Hepatocyte (in vitro differentiated cells): ENCODE measurements at regions not wholly inside any gene's neighbourhood (a gene's known extent, or its start where the extent isn't known, plus 50 kb on each side); places are given as distances from the start of the nearest gene placed in this dataset.
A peak's percentile ranks its signal among the peaks of the same experiment; 100 is the strongest.

Source experiments
- DNase-seq: peaks from one replicate; pipeline ENCODE4 v3.0.0-alpha.2; 2016; ENCODE audit warnings: low spot score
- H2AFZ ChIP-seq: fragments of 200-600 bp; sonication (generic); 2 replicates; pipeline ENCODE4 v1.6.0; 2016; ENCODE audit warnings: antibody characterized with exemption, mild to moderate bottlenecking
- H3K27ac ChIP-seq: fragments of 200-600 bp; sonication (generic); 2 replicates; pipeline ENCODE4 v1.5.1; 2016; ENCODE audit warnings: mild to moderate bottlenecking
- H3K27me3 ChIP-seq: fragments of 200-600 bp; sonication (generic); 2 replicates; pipeline ENCODE4 v1.6.1; 2016
- H3K36me3 ChIP-seq: fragments of 200-600 bp; sonication (generic); replicated peaks from 2 replicates; pipeline ENCODE4 v1.5.1; 2016; ENCODE audit warnings: low read depth; ENCODE audit not compliant: insufficient read depth
- H3K4me1 ChIP-seq: fragments of 200-600 bp; sonication (generic); 2 replicates; pipeline ENCODE4 v1.5.1; 2016; ENCODE audit warnings: mild to moderate bottlenecking, moderate library complexity; ENCODE audit not compliant: insufficient read depth
- H3K4me2 ChIP-seq: fragments of 200-600 bp; sonication (generic); 2 replicates; pipeline ENCODE4 v1.6.0; 2016
- H3K4me3 ChIP-seq: fragments of 200-600 bp; sonication (generic); 2 replicates; pipeline ENCODE4 v1.5.1; 2016; ENCODE audit warnings: mild to moderate bottlenecking
- H3K79me2 ChIP-seq: fragments of 200-600 bp; sonication (generic); 2 replicates; pipeline ENCODE4 v1.6.0; 2017; ENCODE audit warnings: mild to moderate bottlenecking
- H3K9me2 ChIP-seq: fragments of 200-600 bp; sonication (generic); replicated peaks from 2 replicates; pipeline ENCODE4 v1.6.0; 2017; ENCODE audit warnings: mild to moderate bottlenecking; ENCODE audit not compliant: insufficient read depth
- H3K9me3 ChIP-seq: fragments of 200-600 bp; sonication (generic); 2 replicates; pipeline ENCODE4 v1.5.1; 2016; ENCODE audit warnings: low read depth, mild to moderate bottlenecking
- H4K20me1 ChIP-seq: fragments of 200-600 bp; sonication (generic); 2 replicates; pipeline ENCODE4 v1.6.0; 2016; ENCODE audit warnings: mild to moderate bottlenecking; ENCODE audit not compliant: insufficient read depth, poor library complexity, severe bottlenecking
- CTCF ChIP-seq: fragments of 200-600 bp; sonication (generic); IDR thresholded peaks from 2 replicates; pipeline ENCODE4 v1.5.1; 2016; ENCODE audit warnings: antibody characterized with exemption, mild to moderate bottlenecking; ENCODE audit not compliant: poor library complexity
- EZH2 ChIP-seq: fragments of 200-600 bp; sonication (generic); IDR thresholded peaks from 2 replicates; pipeline ENCODE4 v1.6.1; 2016; ENCODE audit warnings: antibody characterized with exemption, mild to moderate bottlenecking, borderline replicate concordance
- EZH2phosphoT487 ChIP-seq: fragments of 200-600 bp; sonication (generic); IDR thresholded peaks from one replicate; pipeline ENCODE4 v1.6.1; 2018; ENCODE audit warnings: antibody characterized with exemption, mild to moderate bottlenecking, low read depth, moderate library complexity; ENCODE audit not compliant: unreplicated experiment, severe bottlenecking
- WGBS: methylation state at CpG from one replicate; pipeline ENCODE4 v1.1.6; 2016; ENCODE audit warnings: low lambda C conversion rate; ENCODE audit errors: missing lambda C conversion rate; 5-methylcytosine and 5-hydroxymethylcytosine counted together

- Histone ChIP-seq H3K27ac (no peak overlapping the region), H4K20me1 (no peaks in the 10 kb centered on the region), H3K79me2 (no peaks in the 10 kb centered on the region), H3K4me3 (no peak overlapping the region), H2AFZ (no peak overlapping the region), H3K27me3 (no peaks in the 10 kb centered on the region), H3K9me2 (no peaks in the 10 kb centered on the region), H3K4me2 (no peak overlapping the region), H3K36me3 (no peaks in the 10 kb centered on the region), H3K9me3 (no peaks in the 10 kb centered on the region), H3K4me1 (no peaks in the 10 kb centered on the region)
- no peak for DNase-seq
- TF ChIP-seq CTCF (no peak), EZH2 (no peak), EZH2phosphoT487 (no peak)
- 95% methylated on average over 21 of the region's 21 CpGs for WGBS
Measured at GRCh38 chr22:48957311-48957986, 870.2 kb downstream of the BRD1 start.

- H3K27me3 ChIP-seq = no peaks in the 10 kb centered on the region
Measured at GRCh38 chr22:48955351-48956311, 872.0 kb downstream of the BRD1 start.

GRCh38 chr22:48954781-48955311, 872.8 kb downstream of the BRD1 start:
- H4K20me1 ChIP-seq = no peaks in the 10 kb centered on the region
- H2AFZ ChIP-seq = no peak overlapping the region
- no peaks in the 10 kb centered on the region for H3K9me2 ChIP-seq
- no peaks in the 10 kb centered on the region for H3K4me1 ChIP-seq
- H3K79me2 ChIP-seq = no peaks in the 10 kb centered on the region
- no peaks in the 10 kb centered on the region for H3K27me3 ChIP-seq
- TF ChIP-seq EZH2 = no peak
- TF ChIP-seq CTCF = no peak
- no peak for TF ChIP-seq EZH2phosphoT487
- H3K27ac ChIP-seq = no peak overlapping the region
- H3K9me3 ChIP-seq = no peaks in the 10 kb centered on the region
- 79% methylated on average over 16 of the region's 16 CpGs for WGBS
- no peaks in the 10 kb centered on the region for H3K36me3 ChIP-seq
- DNase-seq = peak; percentile 39
- no peak overlapping the region for H3K4me2 ChIP-seq
- no peak overlapping the region for H3K4me3 ChIP-seq

More at GRCh38 chr22:48955351-48956311, 872.0 kb downstream of the BRD1 start:
- no peak overlapping the region for H3K4me2 ChIP-seq
- no peak overlapping the region for H3K4me3 ChIP-seq
- no peak for DNase-seq
- H3K9me3 ChIP-seq = no peaks in the 10 kb centered on the region
- TF ChIP-seq EZH2 = no peak
- no peak for TF ChIP-seq EZH2phosphoT487
- no peak for TF ChIP-seq CTCF
- no peaks in the 10 kb centered on the region for H3K36me3 ChIP-seq
- H3K9me2 ChIP-seq = no peaks in the 10 kb centered on the region
- H4K20me1 ChIP-seq = no peaks in the 10 kb centered on the region
- H3K27ac ChIP-seq = no peak overlapping the region
- 84% methylated on average over 35 of the region's 36 CpGs for WGBS
- H3K79me2 ChIP-seq = no peaks in the 10 kb centered on the region
- H2AFZ ChIP-seq = no peak overlapping the region
- H3K4me1 ChIP-seq = no peaks in the 10 kb centered on the region
